ENCODE measurements at regions not wholly inside any gene's neighbourhood (a gene's known extent, or its start where the extent isn't known, plus 50 kb on each side); places are given as distances from the start of the nearest gene placed in this dataset.
"Not testable (repeated sequence)": the region's sequence is repeated elsewhere in the genome, so short reads cannot be mapped to it uniquely, and the experiment has no call there.

- no peak for DNase-seq (ENCODE audit: low read depth)
- H3K4me3 ChIP-seq (ENCODE audit: low read depth, low read length) = no peak overlapping the region
Observed at GRCh38 chr10:44557596-44558191, 172.8 kb upstream of the CXCL12 start.

DNA sequence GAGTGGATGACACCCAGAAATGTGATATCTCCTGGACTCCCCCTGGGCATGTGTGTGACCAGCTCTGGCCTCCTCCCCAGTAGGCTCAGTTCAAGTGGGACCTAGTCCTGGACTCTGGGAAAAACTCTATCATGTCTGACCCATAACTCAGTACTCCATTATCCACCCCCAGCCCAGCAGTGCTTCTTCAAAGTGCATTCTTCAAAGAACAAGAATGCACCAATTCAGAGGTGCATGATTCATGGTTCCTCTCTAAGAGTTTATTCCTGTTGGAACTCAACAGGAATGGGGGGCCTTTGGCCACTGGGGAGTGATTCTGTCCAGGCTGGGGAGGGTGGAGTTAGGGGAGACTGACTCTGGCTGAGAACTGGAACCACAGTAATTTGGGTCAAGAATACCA, 173.6 kb upstream of the CXCL12 start:
- no peak for DNase-seq (ENCODE audit: low read depth)

GRCh38 chr10:44564361-44564760, 179.5 kb upstream of the CXCL12 start:
- no peak for DNase-seq (ENCODE audit: low read depth)
- no peak overlapping the region for H3K4me3 ChIP-seq (ENCODE audit: low read depth, low read length)

More for the DNA sequence above, 173.6 kb upstream of the CXCL12 start:
- H3K4me3 ChIP-seq (ENCODE audit: low read depth, low read length) = no peak overlapping the region

GRCh38 chr10:44564790-44565189, 179.9 kb upstream of the CXCL12 start:
- H3K4me3 ChIP-seq (ENCODE audit: low read depth, low read length) = no peak overlapping the region
- DNase-seq (ENCODE audit: low read depth) = no peak

- no peak for DNase-seq (ENCODE audit: low read depth)
- no peak overlapping the region for H3K4me3 ChIP-seq (ENCODE audit: low read depth, low read length)
Observed at GRCh38 chr10:44566786-44567185, 181.9 kb upstream of the CXCL12 start.

- no peak for DNase-seq (ENCODE audit: low read depth)
- H3K4me3 ChIP-seq (ENCODE audit: low read depth, low read length) = no peak overlapping the region
Observed at GRCh38 chr10:44567471-44567870, 182.6 kb upstream of the CXCL12 start.

DNA sequence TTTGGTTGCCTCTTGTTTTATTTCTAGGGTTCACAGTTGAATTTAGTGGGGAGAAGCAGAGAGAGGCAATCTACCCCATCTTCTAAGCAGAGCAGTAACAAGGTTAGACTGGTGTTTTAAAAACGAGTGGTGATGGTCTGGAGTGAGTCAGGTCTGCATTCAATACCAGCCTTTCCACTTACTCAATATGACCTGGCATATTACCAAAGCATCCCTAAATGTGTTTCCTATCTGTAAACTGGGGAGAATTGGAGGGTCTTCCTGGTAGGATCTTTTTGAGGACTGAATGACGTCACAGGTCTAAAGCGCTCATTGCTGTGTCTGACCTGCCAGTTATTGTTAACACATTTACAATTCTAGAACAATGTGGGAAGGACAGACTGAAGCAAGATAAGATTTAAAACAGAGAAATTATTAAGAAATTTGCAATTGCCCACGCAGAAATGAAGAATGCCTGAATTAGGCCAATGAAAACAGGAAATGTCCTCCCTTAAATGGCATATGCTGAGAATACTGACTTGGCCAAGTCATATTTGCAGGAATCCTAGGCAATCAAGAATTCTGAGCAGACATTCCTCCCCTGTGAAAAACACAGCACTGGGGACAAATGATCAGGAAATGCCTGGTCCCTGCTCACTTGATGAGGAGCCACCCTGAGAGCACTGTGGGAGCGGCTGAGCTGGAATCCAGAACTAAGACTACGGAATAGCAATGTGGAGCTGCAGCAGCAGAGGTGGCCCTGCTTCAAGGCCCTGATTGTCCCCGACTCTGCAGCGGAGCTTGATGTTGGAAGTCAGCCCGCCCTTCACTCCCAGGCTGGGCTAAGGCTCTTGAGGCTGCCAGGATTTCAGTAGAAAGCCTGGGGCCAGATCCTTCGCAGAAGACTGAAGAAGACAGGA, 184.5 kb upstream of the CXCL12 start:
- DNase-seq (ENCODE audit: low read depth) = peak; percentile 79
- peak overlapping the region; percentile 2 for H3K4me3 ChIP-seq (ENCODE audit: low read depth, low read length)

DNA sequence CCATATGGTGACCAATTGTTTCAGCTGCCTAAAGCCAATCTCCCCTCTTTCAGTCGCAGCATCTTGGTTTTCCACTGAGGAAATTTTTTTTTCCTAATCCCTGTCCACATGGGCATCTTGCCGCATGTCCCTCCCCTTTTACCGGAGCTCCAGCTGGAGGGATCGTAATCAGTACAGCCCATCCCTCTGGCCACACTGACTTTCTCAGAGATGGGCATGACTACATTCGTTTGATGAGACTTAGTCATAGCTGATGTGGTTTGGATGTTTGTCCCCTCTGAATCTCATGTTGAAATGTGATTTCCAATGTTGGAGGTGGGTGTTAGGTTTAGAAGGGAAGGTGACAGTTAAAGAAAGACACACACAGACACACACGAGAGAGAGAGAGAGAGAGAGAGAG, 186.8 kb upstream of the CXCL12 start:
- DNase-seq (ENCODE audit: low read depth) = no peak
- no peak overlapping the region for H3K4me3 ChIP-seq (ENCODE audit: low read depth, low read length)

DNA sequence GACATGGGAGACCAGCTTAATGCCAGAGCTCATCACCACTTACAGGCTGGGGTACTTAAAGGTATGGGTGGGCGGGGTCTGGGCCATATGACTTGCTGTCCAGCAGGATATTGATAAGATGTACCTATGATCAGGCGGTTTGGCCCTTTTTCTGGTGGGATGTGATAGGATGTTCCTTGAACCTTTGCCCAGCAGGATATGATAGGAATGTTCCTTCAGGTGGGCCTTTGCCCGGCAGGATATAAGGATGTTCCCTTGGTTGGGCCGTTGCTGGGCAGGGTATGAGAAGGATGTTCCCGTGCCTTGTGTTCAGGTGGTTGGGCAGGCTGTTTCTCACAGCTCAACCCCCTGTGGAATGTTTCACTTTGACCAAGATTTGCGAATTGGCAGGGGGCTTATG, 187.2 kb upstream of the CXCL12 start:
- H3K4me3 ChIP-seq (ENCODE audit: low read depth, low read length) = no peak overlapping the region
- DNase-seq (ENCODE audit: low read depth) = no peak

- DNase-seq (ENCODE audit: low read depth) = no peak
Observed at GRCh38 chr10:44573821-44574220, 188.9 kb upstream of the CXCL12 start.

DNA sequence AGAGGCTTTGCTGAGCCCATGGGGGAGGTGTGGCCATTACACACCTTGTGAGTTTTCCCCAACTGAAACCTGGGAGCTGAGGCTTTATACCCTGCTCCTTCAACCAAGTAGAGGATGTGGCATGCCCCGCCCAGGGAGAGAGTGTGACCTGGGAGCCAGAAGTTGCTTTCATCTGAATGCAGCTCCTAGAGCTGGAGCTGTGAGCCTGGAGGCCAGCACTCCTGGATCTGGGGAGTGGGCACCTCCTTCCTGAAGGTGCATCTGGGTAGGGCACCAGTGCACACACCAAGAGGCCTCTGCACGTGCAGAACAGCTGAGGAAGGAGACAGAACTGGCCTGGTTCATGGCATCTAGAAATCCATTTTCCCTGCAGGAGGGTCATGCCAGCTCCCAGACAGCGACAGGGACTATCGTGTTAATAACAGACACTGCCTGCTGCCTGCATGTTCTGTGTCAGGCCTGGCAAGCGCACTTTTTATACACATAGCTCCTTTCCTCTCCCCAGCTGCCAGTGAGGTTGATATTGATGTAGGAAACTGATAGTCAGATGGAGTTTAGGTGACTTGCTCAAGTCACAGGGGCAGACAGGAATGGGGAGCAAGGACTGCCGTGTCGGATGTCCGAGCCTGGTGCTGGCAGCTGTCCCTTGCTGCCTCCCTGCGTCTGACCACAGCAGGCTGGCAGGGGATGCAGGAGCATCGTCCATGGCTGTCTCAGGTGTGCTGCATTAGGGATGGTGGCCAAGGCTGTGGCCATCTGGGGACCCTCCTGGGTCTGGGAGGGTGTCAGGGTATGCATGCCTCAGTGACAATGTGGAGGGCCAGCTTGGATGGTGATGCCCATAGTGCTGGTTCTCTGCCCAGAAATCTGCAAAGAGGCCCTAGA, 189.9 kb upstream of the CXCL12 start:
- H3K4me3 ChIP-seq (ENCODE audit: low read depth, low read length) = no peak overlapping the region
- no peak for DNase-seq (ENCODE audit: low read depth)

More at GRCh38 chr10:44573821-44574220, 188.9 kb upstream of the CXCL12 start:
- no peak overlapping the region for H3K4me3 ChIP-seq (ENCODE audit: low read depth, low read length)

DNA sequence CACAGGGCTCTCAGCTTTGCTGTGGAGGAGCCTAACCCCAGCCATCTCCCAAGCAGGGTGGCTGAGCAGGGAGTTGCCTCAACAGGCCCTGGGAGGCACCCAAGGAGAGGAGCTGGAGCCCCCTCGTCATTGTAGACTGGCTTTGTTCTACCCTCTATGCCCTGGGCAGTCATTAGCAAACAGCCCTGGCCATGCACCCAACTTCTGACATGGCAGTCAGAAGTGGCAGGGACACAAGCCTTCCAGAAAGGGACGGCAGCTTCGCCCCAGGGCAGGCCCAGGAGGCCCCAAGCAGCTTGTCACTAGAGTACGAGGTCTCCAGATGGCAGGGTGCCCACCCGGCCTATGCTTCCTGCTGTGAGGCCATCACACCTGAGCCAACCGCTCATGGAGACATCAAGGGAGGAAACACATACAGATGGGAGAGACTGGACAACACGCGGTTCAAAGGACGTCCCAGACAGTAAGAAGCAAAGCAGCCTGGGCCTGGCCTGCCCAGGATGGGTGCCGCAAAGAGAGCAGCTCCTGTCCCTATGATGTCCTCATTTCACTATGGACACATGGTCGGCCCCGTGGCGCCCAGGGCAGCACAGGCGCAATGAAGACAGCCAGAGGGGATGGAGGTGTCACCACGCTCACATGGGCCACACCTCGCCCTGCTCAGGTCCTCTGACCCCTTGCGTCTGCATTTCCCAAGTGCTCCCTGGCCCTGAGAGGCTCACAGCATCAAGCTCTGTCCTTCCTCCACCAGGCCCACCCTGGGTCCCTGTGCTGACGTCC, 190.9 kb upstream of the CXCL12 start:
- no peak overlapping the region for H3K4me3 ChIP-seq (ENCODE audit: low read depth, low read length)
- DNase-seq (ENCODE audit: low read depth) = no peak

DNA sequence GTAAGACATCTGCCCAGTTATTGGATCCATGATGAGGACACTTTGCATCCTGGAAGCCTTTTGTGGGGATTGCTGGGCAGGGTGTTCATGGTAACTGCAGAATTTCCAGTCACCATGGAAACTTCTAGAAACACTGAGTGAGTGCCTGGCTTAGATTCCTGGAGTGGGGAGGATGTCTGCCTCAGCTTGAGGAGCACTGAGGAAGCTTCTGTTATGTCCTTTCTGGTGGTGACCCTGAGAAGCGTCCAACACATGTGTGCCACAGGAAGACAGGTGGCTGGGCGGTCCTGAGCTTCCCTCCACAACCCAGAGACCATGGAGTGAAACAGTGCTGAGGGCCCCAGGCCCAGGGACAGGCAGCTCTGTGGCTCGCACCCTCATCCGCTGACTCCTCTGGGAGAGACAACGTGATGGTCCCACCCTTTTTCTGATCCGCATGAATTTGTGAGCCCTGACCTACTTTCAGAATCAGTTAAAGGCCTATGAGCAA, 191.8 kb upstream of the CXCL12 start:
- no peak for DNase-seq (ENCODE audit: low read depth)
- no peak overlapping the region for H3K4me3 ChIP-seq (ENCODE audit: low read depth, low read length)

DNA sequence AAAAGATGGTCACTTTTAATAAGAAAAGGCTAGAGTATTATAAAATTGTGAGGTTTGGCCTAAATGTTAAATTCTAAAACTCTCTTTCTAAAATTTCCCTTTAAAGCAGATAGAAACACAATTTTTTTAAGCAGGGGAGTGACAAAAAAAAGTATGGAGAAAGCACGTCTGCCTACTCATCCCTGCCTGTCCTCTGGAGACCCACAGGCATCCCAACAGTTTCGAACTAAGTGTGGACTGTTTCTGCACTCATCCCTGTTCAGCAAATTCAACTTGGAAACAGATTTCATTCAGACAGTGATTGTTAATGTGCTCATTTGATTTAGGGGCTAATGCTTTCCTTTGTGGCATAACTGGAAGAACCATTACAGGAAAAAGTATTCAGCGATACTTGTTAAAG, 192.6 kb upstream of the CXCL12 start:
- no peak overlapping the region for H3K4me3 ChIP-seq (ENCODE audit: low read depth, low read length)
- no peak for DNase-seq (ENCODE audit: low read depth)

- no peak overlapping the region for H3K4me3 ChIP-seq (ENCODE audit: low read depth, low read length)
- DNase-seq (ENCODE audit: low read depth) = no peak
Observed at GRCh38 chr10:44578271-44578670, 193.4 kb upstream of the CXCL12 start.

GRCh38 chr10:44578963-44579362, 194.1 kb upstream of the CXCL12 start:
- DNase-seq (ENCODE audit: low read depth) = not testable (repeated sequence)

DNA sequence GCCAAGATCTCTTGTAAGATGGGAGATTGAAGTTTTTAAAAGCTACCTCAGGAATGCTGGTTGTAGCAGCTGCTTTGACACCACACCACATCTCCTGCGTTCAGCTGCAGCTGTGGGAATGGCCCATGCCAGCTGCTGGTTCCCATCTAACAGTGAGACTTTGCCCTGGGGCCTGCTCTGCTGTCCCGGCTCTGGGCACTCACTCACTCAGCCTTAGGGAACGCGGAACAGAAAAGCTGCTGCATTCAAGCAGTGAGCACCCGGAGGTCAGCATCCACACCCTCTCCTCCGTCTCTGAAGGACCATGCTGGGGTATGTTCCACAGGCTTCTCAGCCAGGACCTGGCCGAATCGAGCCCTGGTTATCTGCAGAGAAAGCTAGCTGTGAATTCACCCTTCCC, 197.1 kb upstream of the CXCL12 start:
- DNase-seq (ENCODE audit: low read depth) = peak; percentile 43
- H3K4me3 ChIP-seq (ENCODE audit: low read depth, low read length) = no peak overlapping the region

More at GRCh38 chr10:44578963-44579362, 194.1 kb upstream of the CXCL12 start:
- H3K4me3 ChIP-seq (ENCODE audit: low read depth, low read length) = not testable (repeated sequence)

GRCh38 chr10:44587488-44588318, 202.8 kb upstream of the CXCL12 start:
- H3K4me3 ChIP-seq (ENCODE audit: low read depth, low read length) = no peak overlapping the region
- DNase-seq (ENCODE audit: low read depth) = no peak

Measured in skeletal muscle cell (primary cell).